H1 (cell line): ENCODE measurements at regions not wholly inside any gene's neighbourhood (a gene's known extent, or its start where the extent isn't known, plus 50 kb on each side); places are given as distances from the start of the nearest gene placed in this dataset.

ENCODE experiments used
- CEBPB ChIP-seq: IDR thresholded peaks from 2 replicates; pipeline ENCODE4 v1.6.1; 2012; ENCODE audit warnings: low read depth, low read length
- CHD1 ChIP-seq: IDR thresholded peaks from 2 replicates; pipeline ENCODE4 v1.6.1; 2012; ENCODE audit warnings: low read depth, low read length, improper control_type of control experiment
- CHD2 ChIP-seq: IDR thresholded peaks from 2 replicates; pipeline ENCODE4 v1.6.1; 2012; ENCODE audit warnings: low read length, improper control_type of control experiment
- CTCF ChIP-seq, 3 experiments: IDR thresholded peaks; 1 replicate in 2 of 3; 2 replicates in 1 of 3; pipeline versions ENCODE4 v1.5.1 to v1.6.1; 2011; ENCODE audit warnings: low read length in 3 of 3, mild to moderate bottlenecking in 3 of 3, inconsistent platforms in 2 of 3, low read depth in 1 of 3, moderate library complexity in 1 of 3; ENCODE audit not compliant: insufficient read depth in 1 of 3; ENCODE audit errors: control extremely low read depth in 1 of 3
- EZH2 ChIP-seq: fragments of 200-600 bp; sonication (generic); IDR thresholded peaks from 2 replicates; pipeline ENCODE4 v1.7.1; 2012; ENCODE audit warnings: low read depth, mild to moderate bottlenecking, moderate library complexity, low read length, inconsistent platforms; ENCODE audit not compliant: severe bottlenecking
- HDAC2 ChIP-seq, 2 experiments: fragments of 300-600 bp in 1 of 2; sonication (generic) in 1 of 2; IDR thresholded peaks; 2 replicates each; pipeline ENCODE4 v1.6.1; 2011 to 2012; ENCODE audit warnings: low read depth in 2 of 2, low read length in 2 of 2, mild to moderate bottlenecking in 2 of 2, moderate library complexity in 2 of 2, borderline replicate concordance in 1 of 2, inconsistent platforms in 1 of 2
- HDAC6 ChIP-seq: IDR thresholded peaks from one replicate; pipeline ENCODE4 v1.7.1; 2012; ENCODE audit warnings: low read depth, mild to moderate bottlenecking, inconsistent platforms, low read length, moderate library complexity
- JUN ChIP-seq: IDR thresholded peaks from 2 replicates; pipeline ENCODE4 v1.6.1; 2011; ENCODE audit warnings: low read depth, mild to moderate bottlenecking, improper control_type of control experiment, low read length
- JUND ChIP-seq: IDR thresholded peaks from 2 replicates; pipeline ENCODE4 v1.6.1; 2011; ENCODE audit warnings: mild to moderate bottlenecking, improper control_type of control experiment, low read length
- POLR2A ChIP-seq, 2 experiments: IDR thresholded peaks; 1 replicate in 1 of 2; 2 replicates in 1 of 2; pipeline ENCODE4 v1.6.1; 2011; ENCODE audit warnings: low read depth in 2 of 2, low read length in 2 of 2, mild to moderate bottlenecking in 2 of 2; ENCODE audit errors: control extremely low read depth in 1 of 2
- POLR2AphosphoS5 ChIP-seq: IDR thresholded peaks from 2 replicates; pipeline ENCODE4 v1.6.1; 2011; ENCODE audit warnings: low read depth, low read length
- RFX5 ChIP-seq: IDR thresholded peaks from 2 replicates; pipeline ENCODE4 v1.6.1; 2011; ENCODE audit warnings: low read depth, low read length, improper control_type of control experiment, borderline replicate concordance
- RNF2 ChIP-seq: fragments of 200-900, 300-1000 bp; sonication (generic); IDR thresholded peaks from 2 replicates; pipeline ENCODE4 v1.7.1; 2016; ENCODE audit warnings: borderline replicate concordance, low read depth, mild to moderate bottlenecking, antibody characterized with exemption, low read length; ENCODE audit not compliant: poor library complexity, severe bottlenecking; ENCODE audit errors: missing control alignments
- RXRA ChIP-seq: IDR thresholded peaks from 2 replicates; pipeline ENCODE4 v1.6.1; 2011; ENCODE audit warnings: low read depth, mild to moderate bottlenecking, low read length, moderate library complexity; ENCODE audit not compliant: insufficient read depth

GRCh38 chr13:85095418-85096272, 703.6 kb downstream of the SLITRK6 start:
- TF ChIP-seq POLR2AphosphoS5 (no peak), CHD1 (no peak), CTCF (IDR thresholded peaks at IDR 0.05; ENCODE audit: control extremely low read depth in 1 of 3, insufficient read depth in 1 of 3, low read depth in 1 of 3, low read length in 3 of 3) (no peak), HDAC6 (no peak), RFX5 (no peak), CEBPB (no peak), POLR2A (IDR thresholded peaks at IDR 0.05; ENCODE audit: control extremely low read depth in 1 of 2, low read depth in 2 of 2, low read length in 2 of 2) (no peak), RXRA (no peak), EZH2 (no peak), JUN (no peak), CHD2 (no peak), RNF2 (no peak), JUND (no peak), HDAC2 (IDR thresholded peaks at IDR 0.05; ENCODE audit: borderline replicate concordance in 1 of 2, low read depth in 2 of 2, low read length in 2 of 2) (no peak)
